Spinal cord (tissue), 9 donors: ENCODE measurements at regions not wholly inside any gene's neighbourhood (a gene's known extent, or its start where the extent isn't known, plus 50 kb on each side); places are given as distances from the start of the nearest gene placed in this dataset.

Experiments used
- DNase-seq, 6 donors: peaks; one replicate each; pipeline versions ENCODE4 v3.0.0 to v3.0.0-alpha.2; 2013 to 2015; ENCODE audit warnings: low spot score in 6 of 6, low read depth in 4 of 6
- H3K27ac ChIP-seq: one replicate; pipeline ENCODE4 v1.5.1; 2013; ENCODE audit warnings: low read depth, low read length, control low read depth
- H3K27me3 ChIP-seq: one replicate; pipeline ENCODE4 v1.6.1; 2013; ENCODE audit warnings: low read length; ENCODE audit not compliant: control insufficient read depth, insufficient read depth
- H3K36me3 ChIP-seq: one replicate; pipeline ENCODE4 v1.6.1; 2013; ENCODE audit warnings: low read length; ENCODE audit not compliant: control insufficient read depth, insufficient read depth
- H3K4me1 ChIP-seq: one replicate; pipeline ENCODE4 v1.6.1; 2013; ENCODE audit warnings: low read length; ENCODE audit not compliant: control insufficient read depth, insufficient read depth
- H3K4me3 ChIP-seq: one replicate; pipeline ENCODE4 v1.5.1; 2013; ENCODE audit warnings: low read depth, low read length, control low read depth
- H3K9me3 ChIP-seq: one replicate; pipeline ENCODE4 v1.6.1; 2013; ENCODE audit warnings: low read length; ENCODE audit not compliant: control insufficient read depth, insufficient read depth
- WGBS: methylation state at CpG from one replicate; pipeline ENCODE4 v1.1.5; 2013; ENCODE audit warnings: missing lambda C conversion rate; ENCODE audit not compliant: insufficient coverage; 5-methylcytosine and 5-hydroxymethylcytosine counted together
- donor health status: healthy.

- WGBS: no CpG with 5 or more reads among the region's 1 CpG
- Histone ChIP-seq H3K4me1 (no peaks in the 10 kb centered on the region), H3K27me3 (no peaks in the 10 kb centered on the region), H3K36me3 (no peaks in the 10 kb centered on the region), H3K27ac (no peak overlapping the region), H3K9me3 (peaks cover 4% of the 10 kb centered on the region), H3K4me3 (no peak overlapping the region)
- peak in 1 of 6 donors; percentile 12 for DNase-seq
Measured at GRCh38 chr5:108607421-108607820, 140.3 kb upstream of the FER start.

DNA sequence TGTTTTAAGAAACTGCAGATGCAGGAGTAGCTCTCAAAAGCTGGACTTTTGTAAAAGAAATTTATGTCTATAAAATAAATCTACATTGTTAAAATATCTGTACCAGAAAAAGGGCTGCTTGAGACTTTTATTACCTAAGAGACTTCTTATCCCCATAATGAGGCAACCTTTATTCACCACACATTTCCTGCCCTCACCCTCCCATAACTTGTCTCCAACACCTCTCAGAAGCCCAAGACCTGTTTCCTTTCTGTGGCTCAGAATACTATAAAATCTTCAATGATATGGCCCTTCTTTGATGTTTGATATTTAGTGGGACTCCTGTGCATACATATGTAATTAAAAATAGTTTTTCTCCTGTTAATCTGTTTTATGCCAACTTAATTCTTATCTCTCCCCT is 141.5 kb upstream of the FER start:
- no peaks in the 10 kb centered on the region for H3K27me3 ChIP-seq
- H3K9me3 ChIP-seq: peaks cover 1% of the 10 kb centered on the region
- H3K4me3 ChIP-seq: no peak overlapping the region
- H3K27ac ChIP-seq: no peak overlapping the region
- DNase-seq: no peak
- no peaks in the 10 kb centered on the region for H3K4me1 ChIP-seq
- H3K36me3 ChIP-seq: no peaks in the 10 kb centered on the region

DNA sequence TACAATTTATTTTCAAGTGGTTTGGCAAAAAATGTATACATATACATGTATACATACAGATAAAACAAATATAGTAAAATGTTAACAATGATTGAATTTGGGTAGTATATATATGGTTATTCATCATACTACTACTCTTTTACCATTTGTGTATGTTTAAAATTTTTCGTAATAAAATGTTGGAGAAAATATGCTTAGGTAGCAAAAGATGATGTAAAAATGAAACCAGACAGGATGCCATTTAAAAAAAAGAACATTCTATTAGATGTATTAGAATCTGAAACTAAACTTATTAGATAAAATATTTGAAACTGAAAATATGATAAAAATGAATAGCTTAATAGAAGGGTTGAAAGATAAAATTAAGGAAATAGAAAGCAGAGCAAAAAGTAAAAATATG is 144.9 kb upstream of the FER start:
- H3K27ac ChIP-seq: no peak overlapping the region
- H3K4me3 ChIP-seq: no peak overlapping the region
- H3K4me1 ChIP-seq: no peaks in the 10 kb centered on the region
- no peaks in the 10 kb centered on the region for H3K9me3 ChIP-seq
- no peaks in the 10 kb centered on the region for H3K27me3 ChIP-seq
- no CpG with 5 or more reads among the region's 1 CpG for WGBS
- H3K36me3 ChIP-seq: no peaks in the 10 kb centered on the region
- DNase-seq: no peak

- H3K4me3 ChIP-seq: no peak overlapping the region
- no peaks in the 10 kb centered on the region for H3K4me1 ChIP-seq
- H3K36me3 ChIP-seq: no peaks in the 10 kb centered on the region
- H3K27ac ChIP-seq: no peak overlapping the region
- no peaks in the 10 kb centered on the region for H3K9me3 ChIP-seq
- DNase-seq: no peak
- no peaks in the 10 kb centered on the region for H3K27me3 ChIP-seq
- whole genome bisulfite sequencing: no CpG with 5 or more reads among the region's 2 CpGs
Measured at GRCh38 chr5:108590799-108591198, 156.9 kb upstream of the FER start.

GRCh38 chr5:108588323-108588722 is 159.4 kb upstream of the FER start:
- H3K27me3 ChIP-seq: no peaks in the 10 kb centered on the region
- H3K4me1 ChIP-seq: no peaks in the 10 kb centered on the region
- H3K36me3 ChIP-seq: no peaks in the 10 kb centered on the region
- DNase-seq: no peak
- H3K9me3 ChIP-seq: no peaks in the 10 kb centered on the region
- WGBS: no CpG with 5 or more reads among the region's 2 CpGs
- H3K4me3 ChIP-seq: no peak overlapping the region
- H3K27ac ChIP-seq: no peak overlapping the region

GRCh38 chr5:108587821-108588220 is 159.9 kb upstream of the FER start:
- DNase-seq: no peak
- Histone ChIP-seq H3K4me3 (no peak overlapping the region), H3K36me3 (no peaks in the 10 kb centered on the region), H3K27me3 (no peaks in the 10 kb centered on the region), H3K9me3 (no peaks in the 10 kb centered on the region), H3K27ac (no peak overlapping the region), H3K4me1 (no peaks in the 10 kb centered on the region)

DNA sequence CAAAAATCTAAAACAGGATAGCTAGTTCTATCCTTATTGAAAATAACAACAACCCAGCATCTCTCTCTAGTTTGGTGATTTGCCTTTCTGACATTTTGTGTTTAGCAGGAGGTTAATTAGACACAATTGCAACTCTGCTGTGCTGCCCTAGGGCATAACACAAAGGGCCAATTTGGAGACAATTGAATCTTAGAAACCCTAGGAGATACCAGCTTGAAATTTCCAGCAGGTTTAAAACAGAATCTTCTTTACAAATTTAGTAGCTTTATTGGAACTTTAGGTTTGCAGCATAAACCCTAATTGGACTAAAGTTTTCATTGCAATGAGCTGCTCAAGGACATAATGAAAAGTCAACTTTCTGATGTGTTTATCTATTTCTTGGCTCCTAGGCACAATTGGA is 166.7 kb upstream of the FER start:
- Histone ChIP-seq H3K4me1 (no peaks in the 10 kb centered on the region), H3K9me3 (no peaks in the 10 kb centered on the region), H3K36me3 (no peaks in the 10 kb centered on the region), H3K4me3 (no peak overlapping the region), H3K27ac (no peak overlapping the region), H3K27me3 (no peaks in the 10 kb centered on the region)
- DNase-seq: peak in 2 of 6 donors; percentile 19 to 81

- no peaks in the 10 kb centered on the region for H3K4me1 ChIP-seq
- no peak for DNase-seq
- H3K4me3 ChIP-seq: no peak overlapping the region
- no peak overlapping the region for H3K27ac ChIP-seq
- no peaks in the 10 kb centered on the region for H3K27me3 ChIP-seq
- 71% methylated on average over 2 of the region's 4 CpGs for WGBS
- H3K9me3 ChIP-seq: peaks cover 1% of the 10 kb centered on the region
- H3K36me3 ChIP-seq: no peaks in the 10 kb centered on the region
Measured at GRCh38 chr5:108579236-108579635, 168.5 kb upstream of the FER start.

DNA sequence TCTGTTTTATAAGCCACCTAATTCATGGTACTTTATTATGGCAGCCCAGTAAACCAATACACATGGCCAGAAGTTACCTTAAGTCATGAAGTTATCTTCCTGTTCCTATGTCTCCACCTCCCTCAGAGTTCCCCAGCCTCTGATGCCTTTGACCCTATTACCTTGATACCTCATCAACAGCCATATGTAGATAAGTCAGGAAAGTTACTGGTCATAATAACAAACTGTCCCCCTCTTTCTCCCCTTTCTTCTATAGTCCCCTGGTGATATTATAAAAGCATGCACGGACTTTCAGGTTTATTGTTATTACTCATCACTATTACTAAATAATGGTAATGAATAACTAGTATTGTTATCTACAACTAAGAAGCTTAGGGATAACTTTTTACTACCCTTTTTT is 168.9 kb upstream of the FER start:
- Histone ChIP-seq H3K4me3 (no peak overlapping the region), H3K4me1 (no peaks in the 10 kb centered on the region), H3K9me3 (peaks cover 1% of the 10 kb centered on the region), H3K36me3 (no peaks in the 10 kb centered on the region), H3K27me3 (no peaks in the 10 kb centered on the region), H3K27ac (no peak overlapping the region)
- WGBS: no CpG with 5 or more reads among the region's 1 CpG
- no peak for DNase-seq

DNA sequence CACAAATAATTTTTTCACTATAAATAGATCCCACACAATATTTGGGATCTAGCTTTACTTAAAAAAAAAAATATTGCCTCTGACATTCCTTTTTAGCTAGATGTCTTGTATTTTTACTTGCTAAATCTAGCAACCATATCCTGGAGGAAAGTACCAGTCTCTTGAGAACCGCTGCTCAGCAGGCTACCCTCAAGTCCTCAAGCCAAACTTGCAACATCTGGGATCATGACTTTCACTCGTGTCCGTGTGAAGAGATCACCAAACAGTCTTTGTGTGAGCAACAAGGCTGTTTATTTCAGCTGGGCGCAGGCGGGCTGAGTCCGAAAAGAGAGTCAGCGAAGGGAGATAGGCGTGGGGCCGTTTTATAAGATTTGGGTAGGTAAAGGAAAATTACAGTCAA is 180.3 kb upstream of the FER start:
- H3K27me3 ChIP-seq: no peaks in the 10 kb centered on the region
- 82% methylated on average over 9 of the region's 9 CpGs for WGBS
- no peaks in the 10 kb centered on the region for H3K4me1 ChIP-seq
- H3K36me3 ChIP-seq: no peaks in the 10 kb centered on the region
- no peak overlapping the region for H3K4me3 ChIP-seq
- no peak for DNase-seq
- no peak overlapping the region for H3K27ac ChIP-seq
- H3K9me3 ChIP-seq: no peaks in the 10 kb centered on the region

- no peak for DNase-seq
- no peak overlapping the region for H3K27ac ChIP-seq
Measured at GRCh38 chr5:108564441-108564840, 182.5 kb upstream of the FBXL17 start.

More at GRCh38 chr5:108564441-108564840, 182.5 kb upstream of the FBXL17 start:
- H3K36me3 ChIP-seq: no peaks in the 10 kb centered on the region
- no peaks in the 10 kb centered on the region for H3K4me1 ChIP-seq
- no peaks in the 10 kb centered on the region for H3K27me3 ChIP-seq
- no peaks in the 10 kb centered on the region for H3K9me3 ChIP-seq
- H3K4me3 ChIP-seq: no peak overlapping the region
